Esophagus muscularis mucosa (tissue), 4 donors: ENCODE measurements at regions not wholly inside any gene's neighbourhood (a gene's known extent, or its start where the extent isn't known, plus 50 kb on each side); places are given as distances from the start of the nearest gene placed in this dataset.

Experiments
- EP300 ChIP-seq: sonication (generic); formaldehyde crosslinking; IDR thresholded peaks from one replicate; pipeline ENCODE4 v1.6.1; 2017; ENCODE audit warnings: antibody characterized with exemption
- POLR2A ChIP-seq: fragments of 450-650 bp; IDR thresholded peaks from one replicate; pipeline ENCODE4 v1.6.1; 2017; ENCODE audit warnings: antibody characterized with exemption, moderate library complexity, mild to moderate bottlenecking, low read depth
- POLR2AphosphoS5 ChIP-seq, 2 donors: sonication (generic); formaldehyde crosslinking; IDR thresholded peaks; one replicate each; pipeline ENCODE4 v1.6.1; 2017; ENCODE audit warnings: antibody characterized with exemption in 2 of 2
- TF ChIP-seq, protein P1 (sequence below), 3 experiments: fragments of 200-600 bp in 2 of 3; fragments of 450-650 bp in 1 of 3; sonication (generic) in 2 of 3; IDR thresholded peaks; one replicate each; pipeline ENCODE4 v1.5.1; 2017 to 2019; ENCODE audit warnings: antibody characterized with exemption in 3 of 3, mild to moderate bottlenecking in 2 of 3, moderate library complexity in 1 of 3

DNA sequence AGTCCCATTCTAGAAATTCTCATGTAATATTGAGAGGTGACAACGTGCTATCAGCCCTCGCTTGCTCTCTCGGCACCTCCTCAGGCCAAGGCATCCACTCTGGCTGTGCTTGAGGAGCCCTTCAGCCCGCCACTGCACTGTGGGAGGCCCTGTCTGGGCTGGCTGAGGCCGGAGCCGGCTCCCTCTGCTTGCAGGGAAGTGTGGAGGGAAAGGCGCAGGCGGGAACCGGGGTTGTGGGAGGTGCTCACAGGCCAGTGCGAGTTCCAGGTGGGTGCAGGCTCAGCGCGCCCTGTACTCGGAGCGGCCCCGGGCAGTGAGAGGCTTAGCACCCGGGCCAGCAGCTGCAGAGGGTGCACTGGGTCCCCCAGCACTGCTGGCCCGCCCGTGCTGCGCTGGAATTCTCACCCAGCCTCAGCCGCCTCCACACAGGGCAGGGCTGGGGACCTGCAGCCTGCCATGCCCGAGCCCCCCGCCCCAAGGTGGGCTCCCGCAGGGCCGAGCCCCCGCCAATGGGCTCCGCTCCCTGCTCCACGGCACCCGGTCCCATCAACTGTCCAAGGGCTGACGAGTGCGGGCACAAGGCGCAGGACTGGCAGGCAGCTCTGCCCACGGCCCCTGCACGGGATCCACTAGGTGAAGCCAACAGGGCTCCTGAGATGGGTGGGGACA, 1680.6 kb upstream of the LRRTM1 start:
- TF ChIP-seq, protein P1, sequence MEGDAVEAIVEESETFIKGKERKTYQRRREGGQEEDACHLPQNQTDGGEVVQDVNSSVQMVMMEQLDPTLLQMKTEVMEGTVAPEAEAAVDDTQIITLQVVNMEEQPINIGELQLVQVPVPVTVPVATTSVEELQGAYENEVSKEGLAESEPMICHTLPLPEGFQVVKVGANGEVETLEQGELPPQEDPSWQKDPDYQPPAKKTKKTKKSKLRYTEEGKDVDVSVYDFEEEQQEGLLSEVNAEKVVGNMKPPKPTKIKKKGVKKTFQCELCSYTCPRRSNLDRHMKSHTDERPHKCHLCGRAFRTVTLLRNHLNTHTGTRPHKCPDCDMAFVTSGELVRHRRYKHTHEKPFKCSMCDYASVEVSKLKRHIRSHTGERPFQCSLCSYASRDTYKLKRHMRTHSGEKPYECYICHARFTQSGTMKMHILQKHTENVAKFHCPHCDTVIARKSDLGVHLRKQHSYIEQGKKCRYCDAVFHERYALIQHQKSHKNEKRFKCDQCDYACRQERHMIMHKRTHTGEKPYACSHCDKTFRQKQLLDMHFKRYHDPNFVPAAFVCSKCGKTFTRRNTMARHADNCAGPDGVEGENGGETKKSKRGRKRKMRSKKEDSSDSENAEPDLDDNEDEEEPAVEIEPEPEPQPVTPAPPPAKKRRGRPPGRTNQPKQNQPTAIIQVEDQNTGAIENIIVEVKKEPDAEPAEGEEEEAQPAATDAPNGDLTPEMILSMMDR (IDR thresholded peaks at IDR 0.05), result no peak
- TF ChIP-seq POLR2A (no peak), POLR2AphosphoS5 (IDR thresholded peaks at IDR 0.05) (no peak), EP300 (no peak)
